Cardiac muscle cell (in vitro differentiated cells and primary cell): ENCODE measurements at regions not wholly inside any gene's neighbourhood (a gene's known extent, or its start where the extent isn't known, plus 50 kb on each side); places are given as distances from the start of the nearest gene placed in this dataset.

Experiments used
- DNase-seq, 2 donors: peaks; one replicate each; pipeline versions ENCODE4 v3.0.0 to v3.0.0-alpha.2; 2010 to 2017; ENCODE audit warnings: low read depth in 1 of 2, low spot score in 1 of 2
- H3K27ac ChIP-seq: fragments of 200-600 bp; sonication (generic); 2 replicates; pipeline ENCODE4 v1.5.1; 2016
- H3K27me3 ChIP-seq: fragments of 200-600 bp; sonication (generic); 2 replicates; pipeline ENCODE4 v1.6.0; 2016; ENCODE audit warnings: control low read depth
- H3K36me3 ChIP-seq: fragments of 200-600 bp; sonication (generic); 2 replicates; pipeline ENCODE4 v1.5.1; 2016; ENCODE audit warnings: control low read depth
- H3K4me1 ChIP-seq: fragments of 200-600 bp; sonication (generic); 2 replicates; pipeline ENCODE4 v1.8.1; 2017; ENCODE audit warnings: low read depth, mild to moderate bottlenecking, mixed run types
- H3K4me3 ChIP-seq: fragments of 200-600 bp; sonication (generic); 2 replicates; pipeline ENCODE4 v1.5.1; 2016; ENCODE audit warnings: mild to moderate bottlenecking
- H3K9me3 ChIP-seq: fragments of 200-600 bp; sonication (generic); 2 replicates; pipeline ENCODE4 v1.5.1; 2017; ENCODE audit warnings: low read depth, mild to moderate bottlenecking, control low read depth
- CTCF ChIP-seq: IDR thresholded peaks from 2 replicates; pipeline ENCODE4 v1.5.1; 2012; ENCODE audit warnings: low read depth, mild to moderate bottlenecking, low read length

- no peak for DNase-seq
- H3K4me3 ChIP-seq = no peak overlapping the region
- no peaks in the 10 kb centered on the region for H3K9me3 ChIP-seq
- peaks cover 2% of the 10 kb centered on the region for H3K27me3 ChIP-seq
- no peak overlapping the region for H3K27ac ChIP-seq
- no peaks in the 10 kb centered on the region for H3K4me1 ChIP-seq
- no peak for TF ChIP-seq CTCF
- no peaks in the 10 kb centered on the region for H3K36me3 ChIP-seq
Measured at GRCh38 chr6:133079901-133080300, 161.3 kb upstream of the EYA4 start.

GRCh38 chr6:133083248-133083967 is 157.7 kb upstream of the EYA4 start:
- Histone ChIP-seq H3K36me3 (no peaks in the 10 kb centered on the region), H3K27me3 (peaks cover 2% of the 10 kb centered on the region), H3K9me3 (no peaks in the 10 kb centered on the region), H3K4me1 (no peaks in the 10 kb centered on the region), H3K4me3 (no peak overlapping the region), H3K27ac (no peak overlapping the region)
- DNase-seq = no peak
- TF ChIP-seq CTCF = no peak

GRCh38 chr6:133085471-133085870 is 155.7 kb upstream of the EYA4 start:
- H3K27ac ChIP-seq = no peak overlapping the region
- no peak for TF ChIP-seq CTCF

GRCh38 chr6:133085896-133086295 is 155.3 kb upstream of the EYA4 start:
- H3K27me3 ChIP-seq = no peaks in the 10 kb centered on the region
- no peak for DNase-seq
- no peaks in the 10 kb centered on the region for H3K36me3 ChIP-seq
- no peaks in the 10 kb centered on the region for H3K4me1 ChIP-seq
- no peaks in the 10 kb centered on the region for H3K9me3 ChIP-seq
- H3K27ac ChIP-seq = no peak overlapping the region
- H3K4me3 ChIP-seq = no peak overlapping the region
- TF ChIP-seq CTCF = no peak

More at GRCh38 chr6:133085471-133085870, 155.7 kb upstream of the EYA4 start:
- Histone ChIP-seq H3K4me1 (no peaks in the 10 kb centered on the region), H3K4me3 (no peak overlapping the region), H3K9me3 (no peaks in the 10 kb centered on the region), H3K27me3 (no peaks in the 10 kb centered on the region), H3K36me3 (no peaks in the 10 kb centered on the region)
- no peak for DNase-seq

- DNase-seq = no peak
- TF ChIP-seq CTCF = no peak
- H3K27ac ChIP-seq = no peak overlapping the region
- H3K9me3 ChIP-seq = no peaks in the 10 kb centered on the region
- H3K36me3 ChIP-seq = no peaks in the 10 kb centered on the region
- no peaks in the 10 kb centered on the region for H3K4me1 ChIP-seq
- no peaks in the 10 kb centered on the region for H3K27me3 ChIP-seq
- no peak overlapping the region for H3K4me3 ChIP-seq
Measured at GRCh38 chr6:133088931-133089695, 152.0 kb upstream of the EYA4 start.
